NCI-H82 treated with DMSO at 0.1 percent for 48 hours (cell line): ENCODE measurements at regions not wholly inside any gene's neighbourhood (a gene's known extent, or its start where the extent isn't known, plus 50 kb on each side); places are given as distances from the start of the nearest gene placed in this dataset.
"Not testable (repeated sequence)": the region's sequence is repeated elsewhere in the genome, so short reads cannot be mapped to it uniquely, and the experiment has no call there.

Experiments used
- DNase-seq: peaks from one replicate; lab custom pipeline; 2025; ENCODE audit not compliant: unreplicated experiment; lab: John Stamatoyannopoulos, UW

- DNase-seq: not testable (repeated sequence)
Observed at GRCh38 chr5:67722582-67722981, 493.0 kb upstream of the PIK3R1 start.

- DNase-seq: no peak
Observed at GRCh38 chr5:67720162-67720772, 495.3 kb upstream of the PIK3R1 start.

GRCh38 chr5:67702008-67702407 lies 505.4 kb upstream of the CD180 start:
- no peak for DNase-seq

- no peak for DNase-seq
Observed at GRCh38 chr5:67699560-67699959, 503.0 kb upstream of the CD180 start.

GRCh38 chr5:67696446-67696845 lies 499.8 kb upstream of the CD180 start:
- no peak for DNase-seq

GRCh38 chr5:67695369-67695768 lies 498.8 kb upstream of the CD180 start:
- no peak for DNase-seq

- no peak for DNase-seq
Observed at GRCh38 chr5:67694810-67695191, 498.2 kb upstream of the CD180 start.

GRCh38 chr5:67693956-67694809 lies 497.6 kb upstream of the CD180 start:
- DNase-seq: no peak

- no peak for DNase-seq
Observed at GRCh38 chr5:67686746-67687145, 490.1 kb upstream of the CD180 start.

- no peak for DNase-seq
Observed at GRCh38 chr5:67681703-67682102, 485.1 kb upstream of the CD180 start.

GRCh38 chr5:67680099-67680498 lies 483.5 kb upstream of the CD180 start:
- no peak for DNase-seq

- DNase-seq: no peak
Observed at GRCh38 chr5:67679184-67679841, 482.7 kb upstream of the CD180 start.

- DNase-seq: no peak
Observed at GRCh38 chr5:67678594-67678993, 482.0 kb upstream of the CD180 start.

GRCh38 chr5:67677422-67677970 lies 480.9 kb upstream of the CD180 start:
- DNase-seq: no peak

- no peak for DNase-seq
Observed at GRCh38 chr5:67676863-67677262, 480.3 kb upstream of the CD180 start.

- no peak for DNase-seq
Observed at GRCh38 chr5:67674159-67674655, 477.6 kb upstream of the CD180 start.

- no peak for DNase-seq
Observed at GRCh38 chr5:67673618-67674017, 477.0 kb upstream of the CD180 start.

GRCh38 chr5:67673180-67673579 lies 476.6 kb upstream of the CD180 start:
- no peak for DNase-seq

- DNase-seq: no peak
Observed at GRCh38 chr5:67672636-67673035, 476.0 kb upstream of the CD180 start.

GRCh38 chr5:67669916-67670315 lies 473.3 kb upstream of the CD180 start:
- no peak for DNase-seq

GRCh38 chr5:67660149-67660548 lies 463.6 kb upstream of the CD180 start:
- DNase-seq: no peak

- DNase-seq: no peak
Observed at GRCh38 chr5:67659288-67659687, 462.7 kb upstream of the CD180 start.
